ENCODE measurements at regions not wholly inside any gene's neighbourhood (a gene's known extent, or its start where the extent isn't known, plus 50 kb on each side); places are given as distances from the start of the nearest gene placed in this dataset.
"Not testable (repeated sequence)": the region's sequence is repeated elsewhere in the genome, so short reads cannot be mapped to it uniquely, and the experiment has no call there.

DNA sequence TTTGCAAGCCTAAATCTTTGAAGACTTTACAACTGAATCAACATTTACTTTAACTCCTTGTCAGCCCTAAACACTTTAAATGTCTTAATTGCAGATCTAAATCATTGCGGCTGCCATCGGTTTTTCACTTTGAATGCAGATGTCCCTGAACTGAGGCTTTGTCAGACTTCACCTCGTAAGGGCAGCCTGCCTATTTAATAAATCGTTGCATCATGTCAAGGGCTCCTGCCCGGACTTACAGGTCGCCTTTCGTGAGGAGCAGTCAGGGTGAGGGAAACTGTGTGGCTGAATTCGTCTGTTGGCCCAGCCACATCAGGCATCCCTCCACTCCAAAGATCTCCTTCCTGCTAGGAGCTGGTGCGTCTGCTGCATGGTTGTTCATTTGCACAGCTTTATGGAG is 368.2 kb upstream of the NPVF start:
- Histone ChIP-seq H3K4me3 (ENCODE audit: low read length in 2 of 2) (no peak overlapping the region), H3K27me3 (ENCODE audit: control insufficient read depth in 1 of 2, insufficient read depth in 2 of 2, low read length in 2 of 2) (no peaks in the 10 kb centered on the region), H3K9me3 (ENCODE audit: control insufficient read depth in 2 of 2, low read length in 2 of 2) (no peaks in the 10 kb centered on the region), H3K27ac (ENCODE audit: low read length) (no peak overlapping the region), H3K36me3 (ENCODE audit: control insufficient read depth in 2 of 2, insufficient read depth in 2 of 2, low read length in 2 of 2) (no peaks in the 10 kb centered on the region), H3K4me1 (ENCODE audit: control insufficient read depth, insufficient read depth, low read length) (no peaks in the 10 kb centered on the region), H3K9ac (ENCODE audit: low read length in 2 of 2) (no peak overlapping the region)

DNA sequence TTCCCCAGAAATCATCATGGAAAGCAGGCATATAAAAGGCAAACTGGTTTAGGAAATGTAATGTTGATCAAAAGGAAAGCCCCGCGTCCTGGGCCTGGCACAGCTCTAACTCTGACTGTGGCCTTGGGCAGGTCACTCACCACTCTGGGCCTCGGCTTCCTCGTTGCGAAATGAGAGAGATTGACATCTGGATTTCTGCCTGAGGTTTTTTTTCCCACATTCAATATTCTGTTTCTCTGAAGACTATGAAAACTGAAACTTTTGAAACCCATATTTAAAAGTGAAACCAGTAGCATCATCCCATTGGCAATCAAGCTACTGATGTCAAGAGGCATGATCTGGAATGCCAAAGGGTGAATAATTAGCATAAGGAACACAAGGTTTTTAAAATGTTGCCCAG is 369.7 kb upstream of the NPVF start:
- H3K4me1 ChIP-seq (ENCODE audit: control insufficient read depth, insufficient read depth, low read length), result no peaks in the 10 kb centered on the region
- no peaks in the 10 kb centered on the region for H3K9me3 ChIP-seq (ENCODE audit: control insufficient read depth in 2 of 2, low read length in 2 of 2)
- no peak overlapping the region for H3K9ac ChIP-seq (ENCODE audit: low read length in 2 of 2)
- H3K4me3 ChIP-seq (ENCODE audit: low read length in 2 of 2), result no peak overlapping the region
- H3K27ac ChIP-seq (ENCODE audit: low read length), result no peak overlapping the region
- H3K36me3 ChIP-seq (ENCODE audit: control insufficient read depth in 2 of 2, insufficient read depth in 2 of 2, low read length in 2 of 2), result no peaks in the 10 kb centered on the region
- H3K27me3 ChIP-seq (ENCODE audit: control insufficient read depth in 1 of 2, insufficient read depth in 2 of 2, low read length in 2 of 2), result no peaks in the 10 kb centered on the region

GRCh38 chr7:25598765-25599164 is 370.5 kb upstream of the NPVF start:
- no peaks in the 10 kb centered on the region for H3K36me3 ChIP-seq (ENCODE audit: control insufficient read depth in 2 of 2, insufficient read depth in 2 of 2, low read length in 2 of 2)
- no peaks in the 10 kb centered on the region for H3K4me1 ChIP-seq (ENCODE audit: control insufficient read depth, insufficient read depth, low read length)
- no peak overlapping the region for H3K9ac ChIP-seq (ENCODE audit: low read length in 2 of 2)
- H3K27me3 ChIP-seq (ENCODE audit: control insufficient read depth in 1 of 2, insufficient read depth in 2 of 2, low read length in 2 of 2), result no peaks in the 10 kb centered on the region
- H3K4me3 ChIP-seq (ENCODE audit: low read length in 2 of 2), result no peak overlapping the region
- no peaks in the 10 kb centered on the region for H3K9me3 ChIP-seq (ENCODE audit: control insufficient read depth in 2 of 2, low read length in 2 of 2)
- no peak overlapping the region for H3K27ac ChIP-seq (ENCODE audit: low read length)

- Histone ChIP-seq H3K4me3 (ENCODE audit: low read length in 2 of 2) (no peak overlapping the region), H3K36me3 (ENCODE audit: control insufficient read depth in 2 of 2, insufficient read depth in 2 of 2, low read length in 2 of 2) (no peaks in the 10 kb centered on the region), H3K9ac (ENCODE audit: low read length in 2 of 2) (no peak overlapping the region), H3K9me3 (ENCODE audit: control insufficient read depth in 2 of 2, low read length in 2 of 2) (no peaks in the 10 kb centered on the region), H3K4me1 (ENCODE audit: control insufficient read depth, insufficient read depth, low read length) (no peaks in the 10 kb centered on the region), H3K27me3 (ENCODE audit: control insufficient read depth in 1 of 2, insufficient read depth in 2 of 2, low read length in 2 of 2) (no peaks in the 10 kb centered on the region), H3K27ac (ENCODE audit: low read length) (no peak overlapping the region)
Observed at GRCh38 chr7:25600262-25600920, 372.1 kb upstream of the NPVF start.

DNA sequence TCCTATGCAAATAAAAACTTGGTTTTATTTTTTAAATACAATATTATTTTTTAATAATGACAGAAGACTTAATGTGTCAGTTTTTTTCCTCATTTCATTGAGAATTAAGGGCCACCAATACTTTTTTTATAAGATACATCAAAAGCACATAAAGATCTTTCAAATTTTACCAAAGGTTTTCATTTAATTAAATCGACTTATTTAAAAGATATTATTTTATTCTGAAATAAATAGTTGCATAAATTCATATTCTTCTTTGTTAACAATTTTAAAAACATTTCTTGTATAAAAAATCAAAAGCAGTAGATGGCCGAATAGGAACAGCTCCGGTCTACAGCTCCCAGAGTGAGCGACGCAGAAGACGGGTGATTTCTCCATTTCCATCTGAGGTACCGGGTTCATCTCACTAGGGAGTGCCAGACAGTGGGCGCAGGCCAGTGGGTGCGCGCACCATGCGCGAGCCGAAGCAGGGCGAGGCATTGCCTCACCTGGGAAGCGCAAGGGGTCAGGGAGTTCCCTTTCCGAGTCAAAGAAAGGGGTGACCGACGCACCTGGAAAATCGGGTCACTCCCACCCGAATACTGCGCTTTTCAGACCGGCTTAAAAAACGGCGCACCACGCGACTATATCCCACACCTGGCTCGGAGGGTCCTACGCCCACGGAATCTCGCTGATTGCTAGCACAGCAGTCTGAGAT is 374.6 kb upstream of the NPVF start:
- peak overlapping the region in 1 of 2 donors; percentile 40 for H3K4me3 ChIP-seq (ENCODE audit: low read length in 2 of 2)
- not testable (repeated sequence) for H3K27ac ChIP-seq (ENCODE audit: low read length); H3K9ac ChIP-seq (ENCODE audit: low read length in 2 of 2); H3K4me1 ChIP-seq (ENCODE audit: control insufficient read depth, insufficient read depth, low read length); H3K27me3 ChIP-seq (ENCODE audit: control insufficient read depth in 1 of 2, insufficient read depth in 2 of 2, low read length in 2 of 2); H3K9me3 ChIP-seq (ENCODE audit: control insufficient read depth in 2 of 2, low read length in 2 of 2); H3K36me3 ChIP-seq (ENCODE audit: control insufficient read depth in 2 of 2, insufficient read depth in 2 of 2, low read length in 2 of 2)

GRCh38 chr7:25603427-25603740 is 375.1 kb upstream of the NPVF start:
- H3K4me1 ChIP-seq (ENCODE audit: control insufficient read depth, insufficient read depth, low read length); H3K36me3 ChIP-seq (ENCODE audit: control insufficient read depth in 2 of 2, insufficient read depth in 2 of 2, low read length in 2 of 2); H3K9ac ChIP-seq (ENCODE audit: low read length in 2 of 2); H3K4me3 ChIP-seq (ENCODE audit: low read length in 2 of 2); H3K27ac ChIP-seq (ENCODE audit: low read length); H3K9me3 ChIP-seq (ENCODE audit: control insufficient read depth in 2 of 2, low read length in 2 of 2); H3K27me3 ChIP-seq (ENCODE audit: control insufficient read depth in 1 of 2, insufficient read depth in 2 of 2, low read length in 2 of 2): not testable (repeated sequence)

DNA sequence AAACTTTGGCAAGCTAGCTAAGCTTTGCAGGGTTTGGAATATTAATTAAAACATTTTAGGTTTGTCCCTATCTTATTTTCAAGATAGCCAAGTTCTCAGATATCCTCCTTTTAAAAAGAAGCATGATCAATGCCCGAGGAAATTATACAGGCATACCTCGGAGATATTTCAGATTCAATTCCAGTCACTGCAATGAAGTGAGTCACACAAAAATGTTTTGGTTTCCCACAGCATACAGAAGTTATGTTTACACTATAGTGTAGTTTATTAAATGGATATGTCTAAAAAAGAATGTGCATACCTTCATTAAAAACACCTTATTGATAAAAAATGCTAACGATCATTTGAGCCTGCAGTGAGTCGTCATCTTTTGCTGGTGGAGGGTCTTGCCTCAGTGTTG is 382.9 kb upstream of the NPVF start:
- no peaks in the 10 kb centered on the region for H3K36me3 ChIP-seq (ENCODE audit: control insufficient read depth in 2 of 2, insufficient read depth in 2 of 2, low read length in 2 of 2)
- peaks cover 3 to 4% of the 10 kb centered on the region in 2 donors for H3K9me3 ChIP-seq (ENCODE audit: control insufficient read depth in 2 of 2, low read length in 2 of 2)
- no peaks in the 10 kb centered on the region for H3K27me3 ChIP-seq (ENCODE audit: control insufficient read depth in 1 of 2, insufficient read depth in 2 of 2, low read length in 2 of 2)

GRCh38 chr7:25613912-25614311 is 385.6 kb upstream of the NPVF start:
- Histone ChIP-seq H3K36me3 (ENCODE audit: control insufficient read depth in 2 of 2, insufficient read depth in 2 of 2, low read length in 2 of 2) (no peaks in the 10 kb centered on the region), H3K4me1 (ENCODE audit: control insufficient read depth, insufficient read depth, low read length) (peaks cover 4% of the 10 kb centered on the region), H3K4me3 (ENCODE audit: low read length in 2 of 2) (no peak overlapping the region), H3K9me3 (ENCODE audit: control insufficient read depth in 2 of 2, low read length in 2 of 2) (peaks cover 3 to 4% of the 10 kb centered on the region in 2 donors), H3K27me3 (ENCODE audit: control insufficient read depth in 1 of 2, insufficient read depth in 2 of 2, low read length in 2 of 2) (no peaks in the 10 kb centered on the region), H3K27ac (ENCODE audit: low read length) (no peak overlapping the region), H3K9ac (ENCODE audit: low read length in 2 of 2) (no peak overlapping the region)

More for the DNA sequence above, 382.9 kb upstream of the NPVF start:
- no peak overlapping the region for H3K9ac ChIP-seq (ENCODE audit: low read length in 2 of 2)
- H3K4me3 ChIP-seq (ENCODE audit: low read length in 2 of 2), result no peak overlapping the region
- H3K27ac ChIP-seq (ENCODE audit: low read length), result no peak overlapping the region
- H3K4me1 ChIP-seq (ENCODE audit: control insufficient read depth, insufficient read depth, low read length), result peaks cover 4% of the 10 kb centered on the region

GRCh38 chr7:25614415-25614814 is 386.1 kb upstream of the NPVF start:
- Histone ChIP-seq H3K4me1 (ENCODE audit: control insufficient read depth, insufficient read depth, low read length) (peaks cover 4% of the 10 kb centered on the region), H3K27me3 (ENCODE audit: control insufficient read depth in 1 of 2, insufficient read depth in 2 of 2, low read length in 2 of 2) (no peaks in the 10 kb centered on the region), H3K27ac (ENCODE audit: low read length) (no peak overlapping the region), H3K36me3 (ENCODE audit: control insufficient read depth in 2 of 2, insufficient read depth in 2 of 2, low read length in 2 of 2) (no peaks in the 10 kb centered on the region), H3K4me3 (ENCODE audit: low read length in 2 of 2) (no peak overlapping the region), H3K9me3 (ENCODE audit: control insufficient read depth in 2 of 2, low read length in 2 of 2) (peaks cover 3 to 4% of the 10 kb centered on the region in 2 donors), H3K9ac (ENCODE audit: low read length in 2 of 2) (no peak overlapping the region)

DNA sequence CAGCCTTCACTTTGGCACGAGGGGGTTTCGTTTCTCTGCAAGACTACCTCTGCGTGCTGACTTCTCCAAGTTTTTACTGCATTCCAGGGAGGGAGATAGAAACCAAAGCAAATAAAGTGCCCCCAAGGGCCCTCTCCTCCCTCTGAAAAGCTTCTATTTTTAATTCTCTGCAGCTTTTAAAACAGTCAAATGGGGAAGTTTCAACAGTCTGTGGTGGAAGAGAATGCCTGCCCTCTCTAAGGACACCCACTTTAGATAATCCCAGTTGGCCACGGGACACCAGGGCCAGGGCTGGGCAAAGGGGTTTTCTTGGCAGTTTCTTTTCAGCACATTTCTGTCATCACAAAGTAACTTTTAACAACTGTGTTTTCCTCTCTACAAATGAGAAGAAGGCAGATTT is 386.7 kb upstream of the NPVF start:
- peaks cover 3 to 4% of the 10 kb centered on the region in 2 donors for H3K9me3 ChIP-seq (ENCODE audit: control insufficient read depth in 2 of 2, low read length in 2 of 2)
- H3K9ac ChIP-seq (ENCODE audit: low read length in 2 of 2), result no peak overlapping the region
- no peak overlapping the region for H3K27ac ChIP-seq (ENCODE audit: low read length)
- no peaks in the 10 kb centered on the region for H3K27me3 ChIP-seq (ENCODE audit: control insufficient read depth in 1 of 2, insufficient read depth in 2 of 2, low read length in 2 of 2)
- no peak overlapping the region for H3K4me3 ChIP-seq (ENCODE audit: low read length in 2 of 2)
- H3K4me1 ChIP-seq (ENCODE audit: control insufficient read depth, insufficient read depth, low read length), result peaks cover 4% of the 10 kb centered on the region
- no peaks in the 10 kb centered on the region for H3K36me3 ChIP-seq (ENCODE audit: control insufficient read depth in 2 of 2, insufficient read depth in 2 of 2, low read length in 2 of 2)

DNA sequence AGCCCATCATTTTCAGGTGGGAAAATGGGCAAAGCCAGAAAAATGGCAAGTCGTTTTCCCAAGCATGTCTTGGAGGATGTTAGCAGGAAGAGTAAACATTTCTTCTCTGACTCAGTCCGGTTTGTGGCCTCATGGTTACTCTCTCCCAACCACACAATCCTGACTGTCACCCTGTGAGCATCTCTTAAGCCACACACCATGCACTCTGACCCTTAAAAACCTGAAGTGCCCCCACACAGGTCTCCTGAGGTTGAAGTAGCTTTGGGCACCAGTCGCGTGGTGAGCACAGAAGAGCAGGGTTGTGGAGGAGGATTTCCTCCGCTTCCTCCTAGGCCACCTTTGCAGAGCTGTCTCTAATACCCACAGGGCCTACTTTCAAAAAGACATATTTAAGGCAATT is 387.3 kb upstream of the NPVF start:
- H3K4me1 ChIP-seq (ENCODE audit: control insufficient read depth, insufficient read depth, low read length), result peaks cover 4% of the 10 kb centered on the region
- peaks cover 3 to 4% of the 10 kb centered on the region in 2 donors for H3K9me3 ChIP-seq (ENCODE audit: control insufficient read depth in 2 of 2, low read length in 2 of 2)
- H3K27ac ChIP-seq (ENCODE audit: low read length), result no peak overlapping the region
- no peaks in the 10 kb centered on the region for H3K27me3 ChIP-seq (ENCODE audit: control insufficient read depth in 1 of 2, insufficient read depth in 2 of 2, low read length in 2 of 2)
- no peak overlapping the region for H3K4me3 ChIP-seq (ENCODE audit: low read length in 2 of 2)
- no peaks in the 10 kb centered on the region for H3K36me3 ChIP-seq (ENCODE audit: control insufficient read depth in 2 of 2, insufficient read depth in 2 of 2, low read length in 2 of 2)
- H3K9ac ChIP-seq (ENCODE audit: low read length in 2 of 2), result no peak overlapping the region

Data from stomach smooth muscle (tissue), 2 donors.